ENCODE measurements at regions not wholly inside any gene's neighbourhood (a gene's known extent, or its start where the extent isn't known, plus 50 kb on each side); places are given as distances from the start of the nearest gene placed in this dataset.

GRCh38 chr4:13876940-13877339, 249.4 kb upstream of the BOD1L1 start:
- TF ChIP-seq POLR2A (IDR thresholded peaks at IDR 0.05) (no peak), CTCF (IDR thresholded peaks at IDR 0.05) (no peak), POLR2AphosphoS5 (IDR thresholded peaks at IDR 0.05) (no peak)
